HepG2 (cell line): ENCODE measurements at regions not wholly inside any gene's neighbourhood (a gene's known extent, or its start where the extent isn't known, plus 50 kb on each side); places are given as distances from the start of the nearest gene placed in this dataset.

Source experiments
- DNMT1 ChIP-seq: sonication (generic); formaldehyde crosslinking; IDR thresholded peaks from 2 replicates; pipeline ENCODE4 v1.5.1; 2020; ENCODE audit warnings: mild to moderate bottlenecking, missing genetic modification reagents
- ETV6 ChIP-seq: sonication (generic); formaldehyde crosslinking; conservative IDR thresholded peaks from 2 replicates; pipeline ENCODE4 v1.4.0; 2020; ENCODE audit warnings: missing genetic modification reagents
- FOXA3 ChIP-seq: IDR thresholded peaks from 2 replicates; pipeline ENCODE4 v1.6.1; 2016; ENCODE audit warnings: missing genetic modification reagents, missing compliant biosample characterization
- HNF4G ChIP-seq, 2 experiments: sonication (generic) in 1 of 2; formaldehyde crosslinking in 1 of 2; IDR thresholded peaks; 2 replicates each; pipeline versions ENCODE4 v1.4.0 to v1.6.1; 2011 to 2020; ENCODE audit warnings: borderline replicate concordance in 2 of 2, low read depth in 2 of 2, mild to moderate bottlenecking in 2 of 2, low read length in 1 of 2, missing genetic modification reagents in 1 of 2, moderate library complexity in 1 of 2
- TAF15 ChIP-seq: fragments of 200-400 bp; formaldehyde crosslinking; IDR thresholded peaks from one replicate; pipeline ENCODE4 v1.6.1; 2018; ENCODE audit warnings: mild to moderate bottlenecking, low read depth, low read length; ENCODE audit not compliant: poor library complexity, severe bottlenecking
- TCF12 ChIP-seq, 2 experiments: fragments of 450-650 bp in 1 of 2; sonication (generic) in 1 of 2; formaldehyde crosslinking in 1 of 2; IDR thresholded peaks; 2 replicates each; pipeline versions ENCODE4 v1.6.1 to v1.8.0; 2017 to 2022; ENCODE audit warnings: antibody characterized with exemption in 1 of 2, mild to moderate bottlenecking in 1 of 2, missing genetic modification reagents in 1 of 2, moderate library complexity in 1 of 2
- ZFP36L2 ChIP-seq: sonication (generic); formaldehyde crosslinking; IDR thresholded peaks from 2 replicates; pipeline ENCODE4 v1.4.0; 2020; ENCODE audit warnings: missing genetic modification reagents
- ZFP62 ChIP-seq: sonication (generic); formaldehyde crosslinking; IDR thresholded peaks from 2 replicates; pipeline ENCODE4 v1.4.0; 2020; ENCODE audit warnings: missing genetic modification reagents
- ZNF274 ChIP-seq: sonication (generic); formaldehyde crosslinking; IDR thresholded peaks from 2 replicates; pipeline ENCODE4 v1.5.1; 2020; ENCODE audit warnings: mild to moderate bottlenecking, missing genetic modification reagents
- ZNF383 ChIP-seq: sonication (generic); formaldehyde crosslinking; IDR thresholded peaks from 2 replicates; pipeline ENCODE4 v1.4.0; 2020; ENCODE audit warnings: missing genetic modification reagents, mild to moderate bottlenecking, borderline replicate concordance
- ZSCAN30 ChIP-seq: sonication (generic); formaldehyde crosslinking; IDR thresholded peaks from 2 replicates; pipeline ENCODE4 v1.5.0; 2020; ENCODE audit warnings: mild to moderate bottlenecking, missing genetic modification reagents
- TF ChIP-seq, protein P1 (sequence below), 2 experiments: IDR thresholded peaks; 2 replicates each; pipeline ENCODE4 v1.6.1; 2011 to 2012; ENCODE audit warnings: low read length in 2 of 2, borderline replicate concordance in 1 of 2, low read depth in 1 of 2, mild to moderate bottlenecking in 1 of 2, moderate library complexity in 1 of 2
- TF ChIP-seq, protein P2 (sequence below): sonication (generic); formaldehyde crosslinking; IDR thresholded peaks from 2 replicates; pipeline ENCODE4 v1.4.0; 2020; ENCODE audit warnings: mild to moderate bottlenecking, missing genetic modification reagents
- TF ChIP-seq, protein P3 (sequence below): sonication (generic); formaldehyde crosslinking; IDR thresholded peaks from 2 replicates; pipeline ENCODE4 v1.5.0; 2020; ENCODE audit warnings: mild to moderate bottlenecking, missing genetic modification reagents, borderline replicate concordance
- TF ChIP-seq, protein P4 (sequence below): sonication (generic); formaldehyde crosslinking; IDR thresholded peaks from 2 replicates; pipeline ENCODE4 v1.8.1; 2022; ENCODE audit warnings: low read depth, mild to moderate bottlenecking, missing genetic modification reagents

DNA sequence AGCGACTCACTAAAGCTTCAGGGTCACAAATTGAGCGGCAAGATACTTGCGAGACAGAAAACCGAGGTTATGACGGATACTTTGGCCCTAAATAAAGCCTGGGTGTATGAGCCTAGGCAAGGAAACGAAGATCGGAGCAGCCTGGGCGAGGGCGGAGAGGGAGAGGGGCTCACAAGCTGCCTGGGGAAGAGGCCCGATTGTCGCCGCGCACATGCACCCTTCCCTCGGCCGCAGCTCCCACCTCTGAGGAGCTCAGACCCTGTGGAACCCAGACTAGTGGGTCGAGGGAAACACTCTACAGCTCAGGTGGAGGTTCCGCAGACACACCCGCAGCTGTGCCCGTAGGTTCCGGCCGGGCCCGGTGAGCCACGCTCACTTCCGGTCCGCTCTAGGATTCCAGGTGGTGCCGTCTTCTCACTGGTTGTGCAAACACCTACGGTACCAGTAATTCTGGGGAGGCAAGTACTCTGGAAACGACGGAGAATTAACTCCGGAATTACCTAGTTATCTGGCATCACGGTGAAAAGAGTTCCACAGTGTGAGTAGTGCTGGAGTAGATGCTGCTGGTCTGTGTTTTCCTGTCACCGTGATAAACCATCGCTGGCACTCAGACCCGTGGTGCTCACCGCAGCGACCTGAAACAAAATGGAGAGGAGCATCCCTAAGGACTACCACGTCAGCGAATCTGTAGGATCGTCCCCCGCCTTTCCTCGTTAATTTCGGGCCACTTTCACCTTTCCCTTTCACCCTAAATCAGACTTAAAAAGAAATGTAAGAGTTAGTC lies 61.5 kb downstream of the GPX5 start (continued):
- TF ChIP-seq, protein P1, sequence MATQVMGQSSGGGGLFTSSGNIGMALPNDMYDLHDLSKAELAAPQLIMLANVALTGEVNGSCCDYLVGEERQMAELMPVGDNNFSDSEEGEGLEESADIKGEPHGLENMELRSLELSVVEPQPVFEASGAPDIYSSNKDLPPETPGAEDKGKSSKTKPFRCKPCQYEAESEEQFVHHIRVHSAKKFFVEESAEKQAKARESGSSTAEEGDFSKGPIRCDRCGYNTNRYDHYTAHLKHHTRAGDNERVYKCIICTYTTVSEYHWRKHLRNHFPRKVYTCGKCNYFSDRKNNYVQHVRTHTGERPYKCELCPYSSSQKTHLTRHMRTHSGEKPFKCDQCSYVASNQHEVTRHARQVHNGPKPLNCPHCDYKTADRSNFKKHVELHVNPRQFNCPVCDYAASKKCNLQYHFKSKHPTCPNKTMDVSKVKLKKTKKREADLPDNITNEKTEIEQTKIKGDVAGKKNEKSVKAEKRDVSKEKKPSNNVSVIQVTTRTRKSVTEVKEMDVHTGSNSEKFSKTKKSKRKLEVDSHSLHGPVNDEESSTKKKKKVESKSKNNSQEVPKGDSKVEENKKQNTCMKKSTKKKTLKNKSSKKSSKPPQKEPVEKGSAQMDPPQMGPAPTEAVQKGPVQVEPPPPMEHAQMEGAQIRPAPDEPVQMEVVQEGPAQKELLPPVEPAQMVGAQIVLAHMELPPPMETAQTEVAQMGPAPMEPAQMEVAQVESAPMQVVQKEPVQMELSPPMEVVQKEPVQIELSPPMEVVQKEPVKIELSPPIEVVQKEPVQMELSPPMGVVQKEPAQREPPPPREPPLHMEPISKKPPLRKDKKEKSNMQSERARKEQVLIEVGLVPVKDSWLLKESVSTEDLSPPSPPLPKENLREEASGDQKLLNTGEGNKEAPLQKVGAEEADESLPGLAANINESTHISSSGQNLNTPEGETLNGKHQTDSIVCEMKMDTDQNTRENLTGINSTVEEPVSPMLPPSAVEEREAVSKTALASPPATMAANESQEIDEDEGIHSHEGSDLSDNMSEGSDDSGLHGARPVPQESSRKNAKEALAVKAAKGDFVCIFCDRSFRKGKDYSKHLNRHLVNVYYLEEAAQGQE (IDR thresholded peaks at IDR 0.05; ENCODE audit: borderline replicate concordance in 1 of 2, low read depth in 1 of 2, low read length in 2 of 2): peak in 1 of 2 experiments; percentile 65; a peak in 1 of 4 replicates
- TF ChIP-seq, protein P2, sequence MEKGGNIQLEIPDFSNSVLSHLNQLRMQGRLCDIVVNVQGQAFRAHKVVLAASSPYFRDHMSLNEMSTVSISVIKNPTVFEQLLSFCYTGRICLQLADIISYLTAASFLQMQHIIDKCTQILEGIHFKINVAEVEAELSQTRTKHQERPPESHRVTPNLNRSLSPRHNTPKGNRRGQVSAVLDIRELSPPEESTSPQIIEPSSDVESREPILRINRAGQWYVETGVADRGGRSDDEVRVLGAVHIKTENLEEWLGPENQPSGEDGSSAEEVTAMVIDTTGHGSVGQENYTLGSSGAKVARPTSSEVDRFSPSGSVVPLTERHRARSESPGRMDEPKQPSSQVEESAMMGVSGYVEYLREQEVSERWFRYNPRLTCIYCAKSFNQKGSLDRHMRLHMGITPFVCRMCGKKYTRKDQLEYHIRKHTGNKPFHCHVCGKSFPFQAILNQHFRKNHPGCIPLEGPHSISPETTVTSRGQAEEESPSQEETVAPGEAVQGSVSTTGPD: no peak
- TF ChIP-seq ZSCAN30 (CRISPR knock-in tag) (peak; percentile 96), FOXA3 (peak; percentile 77), TAF15 (no peak), ZNF274 (CRISPR knock-in tag) (peak; percentile 97), HNF4G (IDR thresholded peaks at IDR 0.05; ENCODE audit: borderline replicate concordance, low read depth, low read length) (no peak; the same call in 1 of the 2 replicates), HNF4G (CRISPR knock-in tag; IDR thresholded peaks at IDR 0.05; ENCODE audit: borderline replicate concordance, low read depth) (peak; percentile 74), DNMT1 (CRISPR knock-in tag) (peak; percentile 97), ZNF383 (CRISPR knock-in tag) (peak; percentile 86; the same call in 1 of the 2 replicates), ZFP62 (CRISPR knock-in tag) (no peak), TCF12 (IDR thresholded peaks at IDR 0.05) (no peak), TCF12 (CRISPR knock-in tag; IDR thresholded peaks at IDR 0.05) (no peak), ZFP36L2 (CRISPR knock-in tag) (peak; percentile 58; the same call in 1 of the 2 replicates), ETV6 (CRISPR knock-in tag) (0 out of 2 replicates have a peak, but pooled peaks have one; percentile 90)
- TF ChIP-seq, protein P3, sequence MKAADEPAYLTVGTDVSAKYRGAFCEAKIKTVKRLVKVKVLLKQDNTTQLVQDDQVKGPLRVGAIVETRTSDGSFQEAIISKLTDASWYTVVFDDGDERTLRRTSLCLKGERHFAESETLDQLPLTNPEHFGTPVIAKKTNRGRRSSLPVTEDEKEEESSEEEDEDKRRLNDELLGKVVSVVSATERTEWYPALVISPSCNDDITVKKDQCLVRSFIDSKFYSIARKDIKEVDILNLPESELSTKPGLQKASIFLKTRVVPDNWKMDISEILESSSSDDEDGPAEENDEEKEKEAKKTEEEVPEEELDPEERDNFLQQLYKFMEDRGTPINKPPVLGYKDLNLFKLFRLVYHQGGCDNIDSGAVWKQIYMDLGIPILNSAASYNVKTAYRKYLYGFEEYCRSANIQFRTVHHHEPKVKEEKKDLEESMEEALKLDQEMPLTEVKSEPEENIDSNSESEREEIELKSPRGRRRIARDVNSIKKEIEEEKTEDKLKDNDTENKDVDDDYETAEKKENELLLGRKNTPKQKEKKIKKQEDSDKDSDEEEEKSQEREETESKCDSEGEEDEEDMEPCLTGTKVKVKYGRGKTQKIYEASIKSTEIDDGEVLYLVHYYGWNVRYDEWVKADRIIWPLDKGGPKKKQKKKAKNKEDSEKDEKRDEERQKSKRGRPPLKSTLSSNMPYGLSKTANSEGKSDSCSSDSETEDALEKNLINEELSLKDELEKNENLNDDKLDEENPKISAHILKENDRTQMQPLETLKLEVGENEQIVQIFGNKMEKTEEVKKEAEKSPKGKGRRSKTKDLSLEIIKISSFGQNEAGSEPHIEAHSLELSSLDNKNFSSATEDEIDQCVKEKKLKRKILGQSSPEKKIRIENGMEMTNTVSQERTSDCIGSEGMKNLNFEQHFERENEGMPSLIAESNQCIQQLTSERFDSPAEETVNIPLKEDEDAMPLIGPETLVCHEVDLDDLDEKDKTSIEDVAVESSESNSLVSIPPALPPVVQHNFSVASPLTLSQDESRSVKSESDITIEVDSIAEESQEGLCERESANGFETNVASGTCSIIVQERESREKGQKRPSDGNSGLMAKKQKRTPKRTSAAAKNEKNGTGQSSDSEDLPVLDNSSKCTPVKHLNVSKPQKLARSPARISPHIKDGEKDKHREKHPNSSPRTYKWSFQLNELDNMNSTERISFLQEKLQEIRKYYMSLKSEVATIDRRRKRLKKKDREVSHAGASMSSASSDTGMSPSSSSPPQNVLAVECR (CRISPR knock-in tag): peak; percentile 95
- TF ChIP-seq, protein P4, sequence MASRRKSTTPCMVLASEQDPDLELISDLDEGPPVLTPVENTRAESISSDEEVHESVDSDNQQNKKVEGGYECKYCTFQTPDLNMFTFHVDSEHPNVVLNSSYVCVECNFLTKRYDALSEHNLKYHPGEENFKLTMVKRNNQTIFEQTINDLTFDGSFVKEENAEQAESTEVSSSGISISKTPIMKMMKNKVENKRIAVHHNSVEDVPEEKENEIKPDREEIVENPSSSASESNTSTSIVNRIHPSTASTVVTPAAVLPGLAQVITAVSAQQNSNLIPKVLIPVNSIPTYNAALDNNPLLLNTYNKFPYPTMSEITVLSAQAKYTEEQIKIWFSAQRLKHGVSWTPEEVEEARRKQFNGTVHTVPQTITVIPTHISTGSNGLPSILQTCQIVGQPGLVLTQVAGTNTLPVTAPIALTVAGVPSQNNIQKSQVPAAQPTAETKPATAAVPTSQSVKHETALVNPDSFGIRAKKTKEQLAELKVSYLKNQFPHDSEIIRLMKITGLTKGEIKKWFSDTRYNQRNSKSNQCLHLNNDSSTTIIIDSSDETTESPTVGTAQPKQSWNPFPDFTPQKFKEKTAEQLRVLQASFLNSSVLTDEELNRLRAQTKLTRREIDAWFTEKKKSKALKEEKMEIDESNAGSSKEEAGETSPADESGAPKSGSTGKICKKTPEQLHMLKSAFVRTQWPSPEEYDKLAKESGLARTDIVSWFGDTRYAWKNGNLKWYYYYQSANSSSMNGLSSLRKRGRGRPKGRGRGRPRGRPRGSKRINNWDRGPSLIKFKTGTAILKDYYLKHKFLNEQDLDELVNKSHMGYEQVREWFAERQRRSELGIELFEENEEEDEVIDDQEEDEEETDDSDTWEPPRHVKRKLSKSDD (CRISPR knock-in tag): peak; percentile 81
